Fibroblast of skin of scalp (primary cell): ENCODE measurements at regions not wholly inside any gene's neighbourhood (a gene's known extent, or its start where the extent isn't known, plus 50 kb on each side); places are given as distances from the start of the nearest gene placed in this dataset.

ENCODE experiments used
- DNase-seq: peaks from one replicate; pipeline ENCODE4 v3.0.0-alpha.2; 2013

DNA sequence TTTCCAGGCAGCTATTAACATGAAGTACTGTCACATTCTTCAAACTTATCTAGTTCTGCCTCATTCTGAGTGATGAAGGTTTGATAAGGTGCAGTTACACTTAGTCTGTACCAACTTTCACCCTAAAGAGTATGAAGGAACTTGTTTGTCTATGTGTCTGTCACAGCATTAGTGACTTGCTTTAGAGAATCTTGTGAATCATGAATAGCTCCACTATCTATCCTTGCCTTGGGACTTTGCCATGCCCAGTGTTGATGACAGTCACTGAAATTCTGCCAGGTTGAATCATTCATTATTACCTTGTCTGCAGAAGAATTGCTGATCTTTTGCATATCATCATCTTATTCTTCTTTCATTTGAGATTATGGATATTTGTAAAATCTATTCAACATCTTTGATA is 50.9 kb upstream of the A1CF start:
- no peak for DNase-seq

DNA sequence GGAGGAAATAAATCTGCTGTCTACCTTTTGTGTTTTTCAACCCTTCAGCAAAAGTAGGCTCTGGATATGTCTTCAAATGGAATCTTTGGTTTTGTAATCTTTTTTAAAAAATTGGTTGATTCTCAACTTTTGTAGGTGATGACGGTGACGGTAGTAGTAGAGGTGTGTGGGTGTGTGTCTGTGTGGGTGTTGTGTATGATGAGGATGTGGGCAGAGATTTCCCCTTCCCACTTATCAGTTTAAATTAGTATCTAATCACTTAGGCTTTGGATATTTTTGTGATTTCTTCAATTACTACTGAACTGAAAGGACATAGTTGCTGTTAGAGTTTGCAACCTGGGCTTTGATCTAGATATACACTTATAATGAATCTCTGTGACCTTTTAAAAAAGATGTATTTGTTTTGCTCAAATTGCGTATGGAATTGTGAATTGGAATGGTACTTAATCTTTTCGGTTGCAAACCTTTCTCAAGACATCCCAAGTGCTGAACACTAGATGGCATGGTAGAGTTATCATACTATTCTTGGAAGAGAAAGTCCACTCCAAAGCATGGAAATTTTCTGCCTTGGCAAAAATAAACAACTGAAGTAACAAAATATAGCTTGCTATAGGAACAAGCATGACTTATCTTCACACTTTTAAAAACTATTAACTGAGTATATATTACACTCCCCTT is 51.9 kb upstream of the A1CF start:
- DNase-seq: peak; percentile 53

DNA sequence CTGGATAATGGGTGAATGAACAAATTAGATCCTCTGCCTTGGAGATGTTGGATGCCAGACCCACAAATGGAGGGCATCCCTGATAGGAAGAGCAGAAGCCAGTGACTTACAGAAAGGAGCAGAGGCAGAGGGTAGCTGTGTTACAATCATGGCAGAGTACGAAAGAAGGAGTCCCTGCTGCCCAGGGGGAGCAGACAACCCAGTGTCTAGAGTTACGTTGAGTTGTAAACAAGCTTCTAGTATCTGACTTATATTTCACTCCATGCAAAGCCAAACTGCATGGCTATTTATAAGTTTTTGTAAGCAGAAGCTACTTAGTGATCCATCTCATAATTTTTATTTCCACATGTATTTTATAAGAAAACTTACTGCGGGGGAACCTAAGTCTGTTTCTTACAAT is 56.2 kb upstream of the A1CF start:
- no peak for DNase-seq

DNA sequence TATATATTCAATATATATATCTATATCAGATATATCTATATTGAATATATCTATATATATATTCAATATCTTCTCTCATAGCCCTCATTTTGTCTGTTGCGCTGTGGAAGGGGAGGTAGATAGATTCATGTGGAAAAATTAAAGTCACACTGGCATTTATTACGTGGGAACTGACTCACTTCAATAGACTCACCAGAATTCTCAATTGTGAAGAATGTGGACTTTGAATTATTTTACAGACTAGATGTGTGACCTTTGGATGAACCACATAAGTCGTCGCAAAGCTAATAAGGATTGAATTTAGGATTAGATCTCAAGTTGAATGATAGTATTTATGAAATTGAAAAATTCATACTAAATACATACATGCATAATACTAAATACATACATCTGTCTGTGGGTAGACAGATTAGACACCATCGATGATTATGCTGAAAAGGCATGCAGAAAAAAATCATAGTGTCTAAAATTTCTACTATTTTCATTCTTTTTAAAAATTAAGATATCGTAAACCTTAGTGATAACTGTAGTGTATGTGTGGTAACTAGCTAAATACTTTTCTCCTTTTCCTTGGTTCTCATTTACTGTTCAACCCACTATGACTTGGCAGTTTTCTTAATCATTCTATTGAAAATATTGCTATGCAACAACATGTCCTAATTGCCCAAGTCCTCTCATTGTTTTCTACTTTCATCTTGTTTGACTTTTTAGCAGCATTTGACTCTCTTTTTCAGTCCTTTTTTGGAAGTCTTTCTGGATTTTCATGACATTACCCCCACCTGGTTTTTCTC is 61.8 kb upstream of the A1CF start:
- peak; percentile 22 for DNase-seq

DNA sequence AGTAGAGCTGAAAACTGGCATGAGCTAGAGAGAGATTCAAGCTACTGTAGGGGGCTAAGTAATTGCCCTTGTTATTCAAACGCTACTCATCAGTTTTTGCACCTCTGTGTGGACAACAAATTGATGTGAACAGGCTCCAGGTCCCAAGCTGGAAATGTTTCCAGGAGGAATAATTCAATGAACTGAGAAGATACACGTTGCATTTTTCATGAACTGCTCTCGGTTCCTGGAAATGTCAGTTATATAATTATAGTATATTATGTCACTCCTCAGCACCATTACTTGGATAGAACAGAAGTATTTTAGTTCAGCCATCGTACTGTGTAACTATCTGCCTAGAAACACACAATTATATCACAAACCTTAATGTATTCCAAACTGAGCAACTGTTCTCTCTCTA is 65.9 kb upstream of the A1CF start:
- no peak for DNase-seq

DNA sequence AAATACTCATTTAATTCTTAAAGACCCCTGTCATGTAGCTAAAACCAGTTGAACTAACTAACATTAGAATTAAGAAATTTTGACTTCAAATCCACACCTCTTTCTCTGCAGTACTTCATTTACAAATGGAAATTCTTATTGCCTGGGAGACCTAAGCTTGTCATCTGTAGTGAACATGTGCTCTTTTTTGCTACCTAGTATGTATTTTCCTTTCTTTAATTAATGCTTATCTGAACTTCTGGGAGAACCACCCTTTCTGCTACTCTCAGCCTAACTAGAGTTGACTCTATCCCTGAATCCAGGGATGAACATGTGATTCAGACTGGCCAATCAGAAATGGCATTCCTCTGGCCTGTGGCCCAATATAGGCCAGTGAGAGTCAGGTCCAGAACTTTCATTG is 75.9 kb upstream of the A1CF start:
- no peak for DNase-seq

DNA sequence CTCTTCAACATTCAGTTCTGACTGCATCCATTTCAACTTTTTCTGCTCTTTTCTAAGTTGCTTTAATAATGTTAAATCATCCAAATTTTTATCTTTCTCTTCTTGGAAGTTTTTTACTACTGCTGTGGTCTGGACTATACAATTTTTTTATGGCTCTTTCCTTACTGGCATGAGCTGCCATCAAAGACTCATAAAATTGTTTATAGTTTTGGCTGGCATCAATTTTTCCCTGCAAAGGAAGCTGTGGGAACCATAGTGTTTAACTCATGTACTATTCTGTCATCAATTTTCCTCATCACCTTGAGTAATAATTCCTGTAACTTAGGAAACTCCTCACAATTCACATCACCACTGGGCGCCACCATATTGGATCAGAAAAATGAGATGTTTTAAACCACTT is 77.6 kb upstream of the A1CF start:
- no peak for DNase-seq

DNA sequence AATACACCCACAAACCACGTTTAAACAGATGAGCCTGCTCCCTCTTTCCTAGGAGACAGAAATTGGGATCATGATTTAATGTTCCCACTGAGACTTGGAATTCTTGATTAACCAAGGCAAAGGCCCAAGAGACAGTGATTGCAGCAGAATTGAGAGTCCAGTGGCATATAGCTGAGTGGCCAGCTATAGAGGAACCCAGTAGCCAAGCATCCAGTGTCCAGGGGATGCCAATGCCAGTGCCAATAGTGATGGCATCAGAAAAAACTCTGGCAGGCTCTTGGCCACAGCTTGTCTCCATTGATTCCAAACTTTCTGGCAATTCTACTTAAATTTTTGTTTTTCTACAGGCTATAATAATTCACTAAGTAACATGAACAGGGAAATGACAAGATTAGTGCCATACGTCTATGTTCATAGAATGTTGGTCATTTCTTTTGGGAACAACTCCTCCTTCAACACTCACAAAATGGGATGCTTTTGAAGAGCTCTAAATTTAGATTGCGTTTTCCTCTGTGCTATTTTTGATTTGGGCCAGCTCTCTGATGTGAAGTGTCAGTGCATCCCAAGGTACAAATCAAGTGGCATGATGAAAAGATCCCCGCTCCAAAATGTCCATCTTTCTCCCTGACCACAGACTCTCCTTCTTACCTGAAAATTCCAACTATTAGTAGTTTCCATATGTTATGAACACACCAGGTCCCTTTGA is 83.1 kb upstream of the A1CF start:
- DNase-seq: no peak

DNA sequence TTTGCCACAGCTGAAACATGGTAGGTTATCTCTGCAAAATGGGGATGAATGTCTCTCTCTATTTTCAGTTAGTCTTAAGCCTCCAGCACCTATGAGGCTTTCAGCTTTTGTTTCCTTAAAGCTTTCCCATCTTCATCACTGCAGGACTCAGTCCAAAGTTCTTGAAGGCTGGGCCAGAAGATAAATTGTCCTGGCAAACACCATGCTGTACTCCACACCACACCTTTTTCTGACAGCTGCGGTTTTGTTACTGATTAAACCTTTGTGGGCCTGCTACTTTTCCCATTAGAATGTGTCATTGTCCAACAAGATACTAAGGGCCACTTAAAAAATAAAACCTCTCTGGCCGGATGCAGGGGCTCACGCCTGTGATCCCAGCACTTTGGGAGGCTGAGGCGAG is 87.2 kb upstream of the A1CF start:
- no peak for DNase-seq

DNA sequence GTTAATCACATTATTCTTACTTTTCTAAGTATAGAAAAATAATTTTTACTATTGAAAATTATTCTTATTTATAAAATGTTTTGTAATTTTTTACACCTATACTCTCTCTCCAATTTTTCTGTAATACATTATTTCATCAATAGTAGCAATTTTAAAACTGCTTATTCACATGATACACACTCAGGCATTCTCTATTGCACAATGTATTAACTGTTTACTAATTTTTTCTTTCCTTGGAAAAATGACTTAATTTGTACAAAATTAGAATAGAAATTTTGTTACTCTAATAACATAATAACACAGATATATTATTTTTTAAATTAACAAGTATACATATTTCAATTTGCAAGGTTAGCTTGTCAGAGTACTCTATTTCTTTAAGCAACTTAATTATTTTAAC is 92.9 kb upstream of the PRKG1 start:
- no peak for DNase-seq

DNA sequence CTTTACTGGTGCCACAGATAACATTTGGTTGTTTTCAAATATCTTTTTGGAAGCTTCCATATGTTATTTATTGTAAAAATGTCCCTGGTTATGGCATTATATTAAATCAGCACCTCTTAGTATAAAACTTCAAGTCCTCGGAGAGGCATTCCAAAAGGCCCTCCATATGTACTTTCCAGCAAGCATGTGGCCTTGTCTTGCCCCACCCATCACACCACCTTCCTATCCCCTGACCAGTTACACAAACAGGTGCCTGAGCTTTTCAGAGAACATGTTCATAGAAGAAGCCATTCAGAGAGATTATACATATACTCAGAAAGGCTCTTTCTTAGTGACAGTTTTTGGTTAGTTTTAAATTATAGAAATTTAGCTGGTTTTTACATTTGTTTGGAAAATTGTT is 92.4 kb upstream of the PRKG1 start:
- no peak for DNase-seq

DNA sequence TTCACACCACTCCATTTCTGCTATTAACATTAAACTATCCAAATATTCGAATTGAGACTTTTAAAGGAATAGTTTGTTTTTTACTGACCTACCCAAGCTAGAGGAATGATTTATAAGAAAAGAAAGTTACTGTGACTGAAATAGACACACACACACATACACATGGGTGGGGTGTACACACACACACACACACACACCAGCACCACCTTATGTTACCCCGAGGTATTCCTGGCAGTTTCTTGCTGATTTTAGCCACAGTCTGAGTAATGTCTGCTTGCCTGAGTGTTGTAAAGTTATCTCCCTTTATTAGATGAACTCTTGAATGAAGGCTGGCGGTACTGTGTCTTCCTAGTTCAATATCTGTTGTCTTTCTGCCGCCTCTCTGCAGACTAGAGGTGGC is 91.3 kb upstream of the PRKG1 start:
- no peak for DNase-seq

DNA sequence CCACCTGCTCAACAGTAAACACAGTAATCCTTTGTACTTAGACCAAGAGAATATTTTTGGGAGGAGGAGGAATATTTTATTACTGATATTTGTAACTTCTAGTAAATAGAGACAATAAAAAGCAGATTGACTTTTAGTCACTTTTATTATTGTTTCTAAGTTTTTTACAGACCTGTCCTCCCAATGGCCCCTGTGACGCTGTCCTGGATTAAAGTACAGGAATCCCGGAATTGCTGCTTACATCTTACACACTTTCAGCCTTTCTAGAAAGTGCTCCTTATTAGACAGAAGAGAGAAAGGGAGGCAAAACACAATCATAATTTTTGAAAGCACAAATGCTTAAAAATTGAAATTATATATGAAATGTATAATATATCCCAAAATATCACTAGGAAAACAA is 86.4 kb upstream of the PRKG1 start:
- no peak for DNase-seq

DNA sequence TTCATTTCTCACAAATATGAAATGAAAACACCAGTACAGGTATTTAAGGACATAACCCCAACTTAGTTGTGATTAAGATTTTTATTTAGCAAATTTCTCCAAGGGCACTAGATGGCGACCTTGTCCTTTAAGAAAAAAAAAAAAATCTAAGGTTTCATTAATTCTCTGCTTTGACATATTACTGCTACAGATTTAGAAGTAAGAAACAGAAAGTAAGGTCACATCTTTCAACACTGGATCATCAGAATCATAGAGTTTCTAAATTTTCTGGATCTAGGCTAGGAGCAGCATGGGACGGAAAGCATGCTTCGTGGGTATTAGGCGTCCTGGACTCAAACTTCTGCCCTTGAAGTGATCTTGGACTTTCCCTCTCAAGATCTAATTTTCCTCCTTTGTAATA is 85.5 kb upstream of the PRKG1 start:
- peak; percentile 58 for DNase-seq

DNA sequence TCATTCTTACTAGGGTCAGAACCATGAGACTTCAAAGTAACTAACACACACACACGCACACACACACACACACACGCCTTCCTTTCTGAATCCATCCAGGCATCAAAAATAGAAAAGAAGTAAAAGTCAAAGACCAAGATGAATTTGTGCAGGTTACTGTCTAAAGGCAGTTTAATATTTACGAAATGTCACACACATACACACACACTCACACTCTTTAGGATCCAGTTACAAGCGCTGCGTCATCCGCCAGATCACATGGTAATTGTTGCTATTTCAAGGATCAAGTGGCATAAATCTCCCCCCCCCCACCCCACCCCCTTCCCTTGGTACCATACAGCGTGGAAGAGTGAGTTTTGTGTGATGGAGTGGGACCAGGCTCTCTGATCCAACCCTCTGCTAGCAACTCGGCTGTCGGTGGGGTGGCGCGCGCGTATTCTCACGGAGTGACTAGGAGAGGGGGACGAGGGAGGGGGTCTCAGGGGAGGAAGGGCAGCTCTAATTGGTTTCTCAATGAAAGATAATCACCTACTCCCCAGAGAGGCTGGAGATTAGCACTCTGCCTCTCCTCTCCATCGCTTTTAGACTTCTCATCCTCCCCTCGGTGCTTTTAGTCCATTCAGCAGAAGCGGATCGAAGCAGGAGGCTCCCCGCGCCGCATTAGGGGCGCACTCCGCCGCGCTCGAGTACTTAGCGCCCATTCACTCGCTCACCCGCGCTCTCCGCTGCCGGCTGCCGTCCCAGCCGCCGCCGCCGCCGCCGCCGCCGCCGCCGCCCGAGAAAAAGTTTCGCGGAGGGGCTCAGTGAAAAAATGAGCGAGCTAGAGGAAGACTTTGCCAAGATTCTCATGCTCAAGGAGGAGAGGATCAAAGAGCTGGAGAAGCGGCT is 83.5 kb upstream of the PRKG1 start:
- DNase-seq: peak; percentile 87

DNA sequence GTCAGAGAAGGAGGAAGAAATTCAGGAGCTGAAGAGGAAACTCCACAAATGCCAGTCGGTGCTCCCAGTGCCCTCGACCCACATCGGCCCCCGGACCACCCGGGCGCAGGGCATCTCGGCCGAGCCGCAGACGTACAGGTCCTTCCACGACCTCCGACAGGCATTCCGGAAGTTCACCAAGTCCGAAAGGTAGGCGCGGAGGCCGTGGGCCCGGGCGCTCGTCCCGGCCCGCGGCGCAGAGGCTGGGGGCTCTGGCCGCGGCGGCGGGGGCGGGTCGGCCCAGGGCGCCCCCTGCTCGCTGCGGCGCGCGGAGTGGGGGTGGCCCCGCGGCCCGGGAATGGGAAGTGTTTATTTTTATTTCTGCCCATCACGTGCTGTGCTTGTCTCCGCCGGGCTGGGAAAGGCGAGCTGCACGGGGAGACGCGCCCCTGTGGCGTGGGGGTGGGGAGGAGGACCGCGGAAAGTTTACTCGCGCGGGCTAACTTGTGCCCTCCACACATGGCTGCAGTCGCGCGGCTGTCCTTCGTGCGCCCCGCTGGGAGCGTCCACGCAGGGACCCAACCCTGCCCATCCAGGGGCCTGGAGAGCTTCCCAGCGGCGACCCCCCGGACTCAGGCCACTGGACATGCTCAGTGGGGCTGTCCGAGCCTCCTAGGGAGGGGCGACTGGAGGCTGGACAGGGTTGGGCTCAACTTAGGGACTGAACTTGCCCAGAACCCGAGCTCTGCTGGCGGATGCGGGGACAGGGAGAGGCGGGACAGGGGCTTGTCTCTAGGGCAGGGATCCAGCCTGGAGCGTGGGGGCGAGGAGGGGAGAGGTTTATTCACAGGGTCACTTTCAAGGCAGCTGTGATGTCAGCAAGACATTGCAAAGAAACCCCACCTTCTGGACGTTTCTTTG is 82.6 kb upstream of the PRKG1 start:
- DNase-seq: peak; percentile 62

DNA sequence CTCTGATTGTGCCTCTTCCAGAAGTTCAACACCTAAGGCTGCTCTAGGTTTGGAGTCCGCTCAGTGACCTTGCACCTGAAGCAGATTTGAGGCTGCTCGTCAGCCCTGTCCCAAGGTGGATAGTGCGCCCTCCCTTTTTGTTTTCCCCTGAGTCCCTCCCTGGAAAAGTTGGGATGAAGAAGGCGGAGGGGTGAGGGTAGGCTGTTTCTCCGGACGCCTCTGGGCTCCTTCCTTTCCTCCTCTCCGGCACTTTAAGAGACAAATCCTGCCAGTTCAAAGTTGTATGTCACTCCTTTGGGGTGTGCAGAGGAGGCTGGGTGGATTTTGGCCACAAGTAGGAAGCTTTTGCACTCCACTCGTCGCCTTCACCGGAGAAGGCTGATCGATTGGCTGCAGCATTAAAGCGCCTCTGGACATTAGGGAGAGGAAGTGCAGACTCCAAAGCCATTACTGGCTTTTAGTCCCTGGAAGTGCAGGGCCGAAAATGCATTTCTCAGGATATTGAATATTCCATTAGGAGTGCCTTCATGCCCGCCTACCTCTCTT is 81.9 kb upstream of the PRKG1 start:
- no peak for DNase-seq

DNA sequence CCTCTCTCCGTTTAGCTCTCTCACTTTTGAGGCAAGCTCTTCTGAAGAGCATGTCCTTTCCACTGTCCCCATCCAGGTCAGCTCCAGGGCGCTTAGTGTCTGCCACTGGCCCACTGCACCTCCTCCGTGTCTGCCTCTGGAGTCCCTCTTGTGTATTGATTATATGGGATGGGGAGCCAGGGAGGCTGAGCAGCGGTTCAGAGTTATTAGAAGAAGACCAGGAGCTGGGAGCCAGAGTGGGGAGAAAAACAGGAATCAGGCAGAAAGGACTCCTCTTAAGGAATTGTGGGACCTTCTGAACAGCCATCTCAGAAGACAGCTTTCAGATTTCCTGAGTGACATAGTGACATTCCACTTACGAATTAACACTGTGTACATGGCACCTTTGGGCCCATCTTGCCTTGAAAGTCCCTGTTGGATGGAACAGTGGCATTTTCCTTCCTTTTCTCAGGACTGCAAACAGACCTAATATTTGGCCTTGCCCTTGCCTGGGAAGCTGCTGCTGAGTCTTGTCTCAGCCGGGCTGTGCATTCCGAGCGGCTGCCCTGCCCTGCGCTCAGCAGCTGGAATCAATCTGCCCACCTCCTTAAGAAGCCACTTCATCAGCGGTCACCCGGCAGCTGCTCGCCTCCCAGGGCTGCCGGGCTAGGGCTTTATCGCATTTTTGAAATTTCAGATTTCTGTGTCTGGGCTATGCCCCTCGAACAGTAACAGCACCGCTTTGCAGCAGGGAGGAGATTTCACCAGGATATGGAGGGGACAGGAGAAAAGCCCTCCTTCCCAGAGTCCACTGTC is 81.1 kb upstream of the PRKG1 start:
- peak; percentile 89 for DNase-seq

DNA sequence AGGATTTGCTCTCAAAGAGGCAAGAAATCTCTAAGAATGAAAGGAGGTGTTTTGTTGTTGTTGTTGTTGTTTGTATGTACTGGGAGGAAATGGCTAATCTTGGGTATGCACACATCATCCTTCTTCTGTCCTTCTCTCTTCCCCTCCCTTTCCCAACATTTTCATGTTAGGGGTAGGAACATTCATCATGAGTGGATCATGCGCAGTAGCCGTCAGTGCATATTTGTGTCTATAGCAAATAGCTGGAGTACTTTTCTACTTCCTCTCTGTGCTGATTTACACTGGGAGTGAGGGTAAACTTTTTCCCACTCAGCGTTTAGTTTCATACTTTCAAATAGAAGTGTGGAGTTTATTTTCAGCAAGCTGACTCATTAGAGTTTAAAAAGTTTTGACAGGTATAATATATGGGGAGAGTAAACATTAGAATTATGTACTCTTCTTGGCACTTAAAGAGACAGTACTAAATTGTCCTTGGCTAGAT is 80.5 kb upstream of the PRKG1 start:
- DNase-seq: peak; percentile 87

DNA sequence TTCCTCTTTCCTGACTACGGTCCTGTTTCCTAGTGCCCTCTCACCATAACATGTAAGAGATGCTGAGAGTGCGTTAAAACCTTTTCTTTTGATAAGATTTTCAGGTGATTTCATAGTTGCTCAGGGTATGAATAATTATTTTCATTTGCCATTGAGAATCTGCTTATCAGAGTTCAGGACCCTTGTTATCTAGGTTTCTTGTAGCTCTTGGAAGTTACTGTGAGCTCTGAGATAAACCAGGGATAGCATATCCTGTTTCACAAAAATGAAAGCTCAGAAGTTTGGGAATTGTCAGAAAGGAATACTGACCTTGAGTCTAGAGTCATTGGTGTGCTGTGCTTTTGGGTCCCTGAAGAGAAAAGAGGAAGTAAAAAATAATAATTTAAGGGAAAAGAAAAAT is 76.8 kb upstream of the PRKG1 start:
- no peak for DNase-seq
